GM12872 (cell line): ENCODE measurements at regions not wholly inside any gene's neighbourhood (a gene's known extent, or its start where the extent isn't known, plus 50 kb on each side); places are given as distances from the start of the nearest gene placed in this dataset.

ENCODE experiments used
- CTCF ChIP-seq: IDR thresholded peaks from 3 replicates; pipeline ENCODE4 v1.5.1; 2011; ENCODE audit warnings: low read depth, mild to moderate bottlenecking, low read length, moderate library complexity; ENCODE audit not compliant: insufficient read depth

- TF ChIP-seq CTCF: no peak
Measured at GRCh38 chr5:54828151-54828550, 157.2 kb downstream of the ESM1 start.

- no peak for TF ChIP-seq CTCF
Measured at GRCh38 chr5:54825005-54825404, 160.4 kb downstream of the ESM1 start.

GRCh38 chr5:54823006-54823405 lies 162.4 kb downstream of the ESM1 start:
- no peak for TF ChIP-seq CTCF

GRCh38 chr5:54822324-54822687 lies 163.1 kb downstream of the ESM1 start:
- TF ChIP-seq CTCF: no peak

- no peak for TF ChIP-seq CTCF
Measured at GRCh38 chr5:54821445-54822323, 163.7 kb downstream of the ESM1 start.

- no peak for TF ChIP-seq CTCF
Measured at GRCh38 chr5:54820346-54821134, 164.9 kb downstream of the ESM1 start.

GRCh38 chr5:54807421-54807820 lies 178.0 kb downstream of the ESM1 start:
- no peak for TF ChIP-seq CTCF
